ENCODE measurements at regions not wholly inside any gene's neighbourhood (a gene's known extent, or its start where the extent isn't known, plus 50 kb on each side); places are given as distances from the start of the nearest gene placed in this dataset.

DNA sequence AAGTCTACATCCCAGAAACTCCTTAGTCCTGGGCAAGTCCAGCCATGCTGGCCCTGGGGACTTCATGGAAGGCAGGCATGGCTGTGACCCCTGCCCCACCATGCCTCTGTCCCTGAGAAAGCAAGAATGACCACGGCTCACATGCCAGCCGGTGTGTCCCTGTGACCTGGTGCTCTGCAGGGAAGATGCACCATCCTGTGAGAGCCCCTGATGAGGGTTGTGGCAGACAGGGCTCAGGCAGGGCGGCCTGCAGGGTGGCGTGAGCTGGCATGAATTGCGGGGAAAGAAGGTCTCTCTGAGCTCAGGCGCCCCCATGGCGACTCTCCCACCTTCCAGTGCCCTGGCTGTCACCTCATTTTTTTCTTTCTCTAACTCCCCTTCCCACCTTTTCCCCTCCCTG is 260.3 kb downstream of the RBFOX3 start:
- TF ChIP-seq, protein P1, sequence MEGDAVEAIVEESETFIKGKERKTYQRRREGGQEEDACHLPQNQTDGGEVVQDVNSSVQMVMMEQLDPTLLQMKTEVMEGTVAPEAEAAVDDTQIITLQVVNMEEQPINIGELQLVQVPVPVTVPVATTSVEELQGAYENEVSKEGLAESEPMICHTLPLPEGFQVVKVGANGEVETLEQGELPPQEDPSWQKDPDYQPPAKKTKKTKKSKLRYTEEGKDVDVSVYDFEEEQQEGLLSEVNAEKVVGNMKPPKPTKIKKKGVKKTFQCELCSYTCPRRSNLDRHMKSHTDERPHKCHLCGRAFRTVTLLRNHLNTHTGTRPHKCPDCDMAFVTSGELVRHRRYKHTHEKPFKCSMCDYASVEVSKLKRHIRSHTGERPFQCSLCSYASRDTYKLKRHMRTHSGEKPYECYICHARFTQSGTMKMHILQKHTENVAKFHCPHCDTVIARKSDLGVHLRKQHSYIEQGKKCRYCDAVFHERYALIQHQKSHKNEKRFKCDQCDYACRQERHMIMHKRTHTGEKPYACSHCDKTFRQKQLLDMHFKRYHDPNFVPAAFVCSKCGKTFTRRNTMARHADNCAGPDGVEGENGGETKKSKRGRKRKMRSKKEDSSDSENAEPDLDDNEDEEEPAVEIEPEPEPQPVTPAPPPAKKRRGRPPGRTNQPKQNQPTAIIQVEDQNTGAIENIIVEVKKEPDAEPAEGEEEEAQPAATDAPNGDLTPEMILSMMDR (IDR thresholded peaks at IDR 0.05; ENCODE audit: borderline replicate concordance, extremely low read depth, low read length, poor library complexity, severe bottlenecking): no peak
- TF ChIP-seq EZH2 (IDR thresholded peaks at IDR 0.05; ENCODE audit: borderline replicate concordance, low read depth, low read length, severe bottlenecking): no peak

All from DND-41 (cell line).